ENCODE measurements at regions not wholly inside any gene's neighbourhood (a gene's known extent, or its start where the extent isn't known, plus 50 kb on each side); places are given as distances from the start of the nearest gene placed in this dataset.
"Not testable (repeated sequence)": the region's sequence is repeated elsewhere in the genome, so short reads cannot be mapped to it uniquely, and the experiment has no call there.

- no peak for DNase-seq (ENCODE audit: low read depth in 2 of 2, low spot score in 1 of 2)
These were observed 80.0 kb downstream of the METRNL start for GRCh38 chr17:83159204-83160049.

GRCh38 chr17:83160443-83161297 lies 81.3 kb downstream of the METRNL start:
- DNase-seq (ENCODE audit: low read depth in 2 of 2, low spot score in 1 of 2) = no peak

- DNase-seq (ENCODE audit: low read depth in 2 of 2, low spot score in 1 of 2) = no peak
These were observed 82.1 kb downstream of the METRNL start for GRCh38 chr17:83161298-83162034.

- DNase-seq (ENCODE audit: low read depth in 2 of 2, low spot score in 1 of 2) = no peak
These were observed 82.8 kb downstream of the METRNL start for GRCh38 chr17:83162035-83162745.

GRCh38 chr17:83164490-83164889 lies 85.1 kb downstream of the METRNL start:
- no peak for DNase-seq (ENCODE audit: low read depth in 2 of 2, low spot score in 1 of 2)

DNA sequence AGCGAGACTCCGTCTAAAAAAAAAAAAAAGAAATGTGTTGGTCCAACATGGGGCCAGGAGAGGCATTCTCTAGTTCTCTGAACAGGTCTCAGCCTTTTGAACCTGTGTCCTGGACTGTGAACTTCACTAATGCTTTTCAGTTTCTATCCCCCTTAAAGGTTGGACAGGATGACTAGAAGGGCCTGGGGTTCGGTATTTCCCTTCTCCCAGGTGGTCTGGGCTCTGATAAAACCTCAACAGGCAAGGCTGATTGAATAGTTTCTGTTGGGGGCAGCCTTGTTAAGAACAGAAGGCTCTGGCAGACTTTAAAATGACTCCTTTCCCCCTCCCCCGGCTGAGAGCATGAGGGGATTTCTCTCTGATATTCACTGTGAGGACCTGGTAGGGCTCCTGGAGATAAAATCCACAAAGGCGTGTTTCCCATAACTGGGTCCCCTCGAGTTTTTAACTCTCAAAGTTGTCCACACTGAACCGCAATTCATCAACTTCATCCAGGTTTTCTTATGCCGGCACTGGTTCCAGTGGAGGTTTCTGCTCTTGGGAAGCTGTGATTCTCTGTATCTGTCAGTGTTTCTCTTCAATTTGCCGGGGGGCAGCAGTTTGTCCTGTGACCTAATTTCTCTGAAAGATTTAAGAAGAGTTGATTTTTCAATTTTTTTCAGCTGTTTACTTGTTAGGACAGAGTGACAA lies 91.3 kb downstream of the METRNL start:
- DNase-seq (ENCODE audit: low read depth in 2 of 2, low spot score in 1 of 2) = no peak

DNA sequence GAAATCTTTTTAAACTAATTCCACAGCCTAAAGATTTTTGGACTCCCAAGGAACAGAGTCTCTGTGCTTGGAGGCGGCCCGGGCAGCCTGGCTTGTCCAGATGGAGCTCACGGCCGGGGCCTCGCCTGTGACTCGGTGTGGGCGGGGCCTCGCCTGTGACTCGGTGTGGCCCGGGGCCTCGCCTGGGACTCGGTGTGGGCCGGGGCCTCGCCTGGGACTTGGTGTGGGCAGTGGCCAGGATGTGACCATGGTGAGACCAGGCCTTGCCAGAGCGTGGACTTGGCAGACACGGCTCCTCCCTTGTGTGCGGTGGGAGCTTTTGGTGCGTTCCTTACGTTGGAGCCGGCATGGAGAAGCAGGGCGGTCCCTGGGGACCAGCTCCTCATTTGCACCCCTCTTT lies 92.3 kb downstream of the METRNL start:
- no peak for DNase-seq (ENCODE audit: low read depth in 2 of 2, low spot score in 1 of 2)

DNA sequence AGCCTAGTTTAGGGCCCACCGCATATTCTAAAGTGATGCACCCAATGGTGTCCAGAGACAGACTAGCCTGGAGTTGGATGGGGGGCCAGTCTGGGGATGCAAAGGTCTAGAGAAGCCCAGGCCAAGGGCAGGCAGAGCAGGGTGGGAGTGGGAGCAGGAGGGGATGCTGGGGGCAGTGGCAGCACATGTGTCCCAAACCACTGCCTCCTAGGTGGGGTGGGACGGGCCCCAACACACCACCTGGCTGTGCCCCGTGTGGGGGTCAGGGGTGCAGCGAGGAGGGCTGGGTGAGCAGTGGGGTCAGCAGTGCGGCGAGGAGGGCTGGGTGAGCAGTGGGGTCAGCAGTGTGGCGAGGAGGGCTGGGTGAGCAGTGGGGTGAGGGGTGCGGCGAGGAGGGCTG lies 92.7 kb downstream of the METRNL start:
- not testable (repeated sequence) for DNase-seq (ENCODE audit: low read depth in 2 of 2, low spot score in 1 of 2)

DNA sequence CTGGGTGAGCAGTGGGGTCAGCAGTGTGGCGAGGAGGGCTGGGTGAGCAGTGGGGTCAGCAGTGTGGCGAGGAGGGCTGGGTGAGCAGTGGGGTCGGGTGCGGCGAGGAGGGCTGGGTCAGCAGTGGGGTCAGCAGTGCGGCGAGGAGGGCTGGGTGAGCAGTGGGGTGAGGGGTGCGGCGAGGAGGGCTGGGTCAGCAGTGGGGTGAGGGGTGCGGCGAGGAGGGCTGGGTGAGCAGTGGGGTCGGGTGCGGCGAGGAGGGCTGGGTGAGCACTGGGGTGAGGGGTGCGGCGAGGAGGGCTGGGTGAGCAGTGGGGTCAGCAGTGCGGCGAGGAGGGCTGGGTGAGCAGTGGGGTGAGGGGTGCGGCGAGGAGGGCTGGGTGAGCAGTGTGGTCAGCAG lies 93.2 kb downstream of the METRNL start:
- not testable (repeated sequence) for DNase-seq (ENCODE audit: low read depth in 2 of 2, low spot score in 1 of 2)

GRCh38 chr17:83173180-83173913 lies 93.9 kb downstream of the METRNL start:
- DNase-seq (ENCODE audit: low read depth in 2 of 2, low spot score in 1 of 2) = not testable (repeated sequence)

GRCh38 chr17:83173914-83174361 lies 94.5 kb downstream of the METRNL start:
- no peak for DNase-seq (ENCODE audit: low read depth in 2 of 2, low spot score in 1 of 2)

DNA sequence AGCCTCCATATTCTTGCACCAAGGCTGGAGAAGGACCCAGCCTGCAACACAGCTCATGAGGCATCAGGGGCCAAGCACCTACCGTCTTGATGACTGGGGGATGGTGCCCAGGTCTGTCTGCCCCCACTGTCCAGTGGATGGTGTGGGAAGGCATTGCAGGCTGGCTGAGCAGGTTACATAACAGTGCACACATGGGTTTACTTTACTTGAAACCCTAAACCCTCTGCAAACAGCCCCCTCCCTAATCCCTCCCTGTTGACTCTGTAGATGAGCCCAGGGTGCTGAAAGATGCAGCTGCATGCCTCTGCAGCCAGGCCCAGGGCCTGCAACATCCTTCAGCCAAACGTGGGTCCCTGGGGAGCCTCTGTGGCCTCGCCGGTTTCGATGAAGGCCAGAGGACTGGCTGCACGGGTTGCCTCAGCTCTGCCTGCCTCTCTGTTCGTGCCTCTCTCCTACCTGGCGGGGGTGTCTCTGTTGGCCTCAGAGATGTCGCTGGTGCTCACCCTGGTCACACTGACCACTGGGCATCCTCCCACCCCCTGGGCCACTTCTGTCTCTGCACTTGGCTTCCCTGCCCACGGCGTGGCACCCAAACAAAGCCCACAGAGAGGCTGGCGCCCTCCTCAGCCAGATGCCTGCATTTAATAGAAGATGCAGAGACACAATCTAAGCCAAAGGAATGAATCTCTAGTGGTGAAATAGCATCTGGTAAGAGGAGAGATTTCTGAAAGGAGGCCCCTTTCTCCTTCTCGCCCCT lies 95.1 kb downstream of the METRNL start:
- no peak for DNase-seq (ENCODE audit: low read depth in 2 of 2, low spot score in 1 of 2)

- DNase-seq (ENCODE audit: low read depth in 2 of 2, low spot score in 1 of 2) = no peak
These were observed 95.9 kb downstream of the METRNL start for GRCh38 chr17:83175119-83175821.

DNA sequence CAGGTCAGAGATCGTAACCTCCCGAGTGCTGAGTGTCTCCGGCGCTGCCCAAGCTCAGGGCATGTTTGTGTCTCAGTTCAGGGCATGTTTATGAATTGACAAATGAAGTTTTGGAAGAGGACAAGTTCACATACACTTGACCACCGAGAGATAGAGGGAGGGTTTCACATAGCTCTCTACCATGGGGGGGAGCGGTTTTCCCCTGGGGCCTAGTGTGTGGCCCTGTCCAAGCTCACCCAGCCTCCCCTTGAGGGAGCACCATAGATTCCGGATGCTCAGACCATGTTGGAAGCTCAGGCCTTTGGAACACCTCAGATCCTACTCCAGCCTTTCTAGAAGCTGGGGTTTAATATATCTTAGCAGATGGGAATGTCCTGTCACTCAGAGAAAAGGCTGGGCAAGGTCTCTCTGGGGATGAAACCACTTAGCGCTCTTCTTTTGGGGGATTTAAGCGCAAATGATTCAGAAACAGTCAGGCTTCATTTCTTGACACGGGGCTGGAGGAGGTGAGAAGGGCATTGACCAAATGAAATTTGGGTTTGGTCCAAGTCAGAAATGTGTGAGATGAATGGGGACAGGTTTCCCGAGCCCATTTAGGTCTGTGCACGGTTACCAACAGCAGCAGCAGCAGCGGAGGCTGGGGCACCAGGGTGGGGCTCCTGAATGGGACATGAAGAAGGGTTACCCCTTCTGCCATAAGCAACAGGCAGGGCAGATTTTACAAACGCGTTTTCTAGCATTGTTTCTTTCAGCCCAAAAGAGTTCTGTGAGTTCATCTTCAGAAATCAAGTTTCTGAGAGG lies 96.6 kb downstream of the METRNL start:
- no peak for DNase-seq (ENCODE audit: low read depth in 2 of 2, low spot score in 1 of 2)

GRCh38 chr17:83176623-83177583 lies 97.5 kb downstream of the METRNL start:
- no peak for DNase-seq (ENCODE audit: low read depth in 2 of 2, low spot score in 1 of 2)

All from stimulated activated CD8-positive, alpha-beta memory T cell treated with anti-CD3 and anti-CD28 coated beads, Interleukin-4, amount 100 ng/mL, for 4 hours (primary cell).